ENCODE measurements at regions not wholly inside any gene's neighbourhood (a gene's known extent, or its start where the extent isn't known, plus 50 kb on each side); places are given as distances from the start of the nearest gene placed in this dataset.

DNA sequence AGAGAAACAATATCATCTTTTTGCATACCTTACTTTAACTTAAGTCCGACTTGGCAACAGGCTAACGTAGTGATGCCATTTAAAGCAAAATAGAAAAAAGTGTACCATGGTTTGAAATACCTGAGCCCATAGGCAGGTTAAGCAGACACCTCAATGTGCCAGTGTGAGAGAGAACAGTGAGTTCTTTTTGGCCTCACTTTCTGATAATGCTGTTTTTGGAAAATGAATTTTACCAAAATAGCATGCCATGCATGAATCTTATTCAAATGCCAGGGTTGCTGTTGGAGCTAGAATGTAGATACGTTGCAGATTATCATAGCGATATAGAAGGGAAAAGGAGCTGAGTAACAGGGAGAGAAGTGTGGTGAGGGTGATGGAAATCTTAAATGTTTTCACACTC is 170.2 kb downstream of the OTOR start:
- no peaks in the 10 kb centered on the region for H3K9me3 ChIP-seq (ENCODE audit: control insufficient read depth, insufficient read depth, low read depth, low read length)
- no peaks in the 10 kb centered on the region for H3K36me3 ChIP-seq (ENCODE audit: control insufficient read depth in 2 of 2, insufficient read depth in 1 of 2, low read length in 2 of 2)
- no peaks in the 10 kb centered on the region for H3K4me1 ChIP-seq (ENCODE audit: control insufficient read depth, insufficient read depth, low read length)
- ChIA-PET CTCF (no interaction called here), POLR2A (no interaction called here)
- no peak overlapping the region for H3K27ac ChIP-seq (ENCODE audit: extremely low read depth, low read depth, low read length)
- TF ChIP-seq, protein P1, sequence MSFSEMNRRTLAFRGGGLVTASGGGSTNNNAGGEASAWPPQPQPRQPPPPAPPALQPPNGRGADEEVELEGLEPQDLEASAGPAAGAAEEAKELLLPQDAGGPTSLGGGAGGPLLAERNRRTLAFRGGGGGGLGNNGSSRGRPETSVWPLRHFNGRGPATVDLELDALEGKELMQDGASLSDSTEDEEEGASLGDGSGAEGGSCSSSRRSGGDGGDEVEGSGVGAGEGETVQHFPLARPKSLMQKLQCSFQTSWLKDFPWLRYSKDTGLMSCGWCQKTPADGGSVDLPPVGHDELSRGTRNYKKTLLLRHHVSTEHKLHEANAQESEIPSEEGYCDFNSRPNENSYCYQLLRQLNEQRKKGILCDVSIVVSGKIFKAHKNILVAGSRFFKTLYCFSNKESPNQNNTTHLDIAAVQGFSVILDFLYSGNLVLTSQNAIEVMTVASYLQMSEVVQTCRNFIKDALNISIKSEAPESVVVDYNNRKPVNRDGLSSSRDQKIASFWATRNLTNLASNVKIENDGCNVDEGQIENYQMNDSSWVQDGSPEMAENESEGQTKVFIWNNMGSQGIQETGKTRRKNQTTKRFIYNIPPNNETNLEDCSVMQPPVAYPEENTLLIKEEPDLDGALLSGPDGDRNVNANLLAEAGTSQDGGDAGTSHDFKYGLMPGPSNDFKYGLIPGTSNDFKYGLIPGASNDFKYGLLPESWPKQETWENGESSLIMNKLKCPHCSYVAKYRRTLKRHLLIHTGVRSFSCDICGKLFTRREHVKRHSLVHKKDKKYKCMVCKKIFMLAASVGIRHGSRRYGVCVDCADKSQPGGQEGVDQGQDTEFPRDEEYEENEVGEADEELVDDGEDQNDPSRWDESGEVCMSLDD (tag by site-specific recombination; IDR thresholded peaks at IDR 0.05): no peak
- TF ChIP-seq, protein P2, sequence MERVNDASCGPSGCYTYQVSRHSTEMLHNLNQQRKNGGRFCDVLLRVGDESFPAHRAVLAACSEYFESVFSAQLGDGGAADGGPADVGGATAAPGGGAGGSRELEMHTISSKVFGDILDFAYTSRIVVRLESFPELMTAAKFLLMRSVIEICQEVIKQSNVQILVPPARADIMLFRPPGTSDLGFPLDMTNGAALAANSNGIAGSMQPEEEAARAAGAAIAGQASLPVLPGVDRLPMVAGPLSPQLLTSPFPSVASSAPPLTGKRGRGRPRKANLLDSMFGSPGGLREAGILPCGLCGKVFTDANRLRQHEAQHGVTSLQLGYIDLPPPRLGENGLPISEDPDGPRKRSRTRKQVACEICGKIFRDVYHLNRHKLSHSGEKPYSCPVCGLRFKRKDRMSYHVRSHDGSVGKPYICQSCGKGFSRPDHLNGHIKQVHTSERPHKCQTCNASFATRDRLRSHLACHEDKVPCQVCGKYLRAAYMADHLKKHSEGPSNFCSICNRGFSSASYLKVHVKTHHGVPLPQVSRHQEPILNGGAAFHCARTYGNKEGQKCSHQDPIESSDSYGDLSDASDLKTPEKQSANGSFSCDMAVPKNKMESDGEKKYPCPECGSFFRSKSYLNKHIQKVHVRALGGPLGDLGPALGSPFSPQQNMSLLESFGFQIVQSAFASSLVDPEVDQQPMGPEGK (tag by site-specific recombination; IDR thresholded peaks at IDR 0.05): no peak
- TF ChIP-seq PRDM1 (tag by site-specific recombination; IDR thresholded peaks at IDR 0.05): no peak
- TF ChIP-seq, protein P3, sequence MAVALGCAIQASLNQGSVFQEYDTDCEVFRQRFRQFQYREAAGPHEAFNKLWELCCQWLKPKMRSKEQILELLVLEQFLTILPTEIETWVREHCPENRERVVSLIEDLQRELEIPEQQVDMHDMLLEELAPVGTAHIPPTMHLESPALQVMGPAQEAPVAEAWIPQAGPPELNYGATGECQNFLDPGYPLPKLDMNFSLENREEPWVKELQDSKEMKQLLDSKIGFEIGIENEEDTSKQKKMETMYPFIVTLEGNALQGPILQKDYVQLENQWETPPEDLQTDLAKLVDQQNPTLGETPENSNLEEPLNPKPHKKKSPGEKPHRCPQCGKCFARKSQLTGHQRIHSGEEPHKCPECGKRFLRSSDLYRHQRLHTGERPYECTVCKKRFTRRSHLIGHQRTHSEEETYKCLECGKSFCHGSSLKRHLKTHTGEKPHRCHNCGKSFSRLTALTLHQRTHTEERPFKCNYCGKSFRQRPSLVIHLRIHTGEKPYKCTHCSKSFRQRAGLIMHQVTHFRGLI (tag by site-specific recombination; IDR thresholded peaks at IDR 0.05): no peak
- TF ChIP-seq SP3 (tag by site-specific recombination; IDR thresholded peaks at IDR 0.05): no peak
- no peak for TF ChIP-seq ZNF10 (tag by site-specific recombination; IDR thresholded peaks at IDR 0.05)
- TF ChIP-seq, protein P4, sequence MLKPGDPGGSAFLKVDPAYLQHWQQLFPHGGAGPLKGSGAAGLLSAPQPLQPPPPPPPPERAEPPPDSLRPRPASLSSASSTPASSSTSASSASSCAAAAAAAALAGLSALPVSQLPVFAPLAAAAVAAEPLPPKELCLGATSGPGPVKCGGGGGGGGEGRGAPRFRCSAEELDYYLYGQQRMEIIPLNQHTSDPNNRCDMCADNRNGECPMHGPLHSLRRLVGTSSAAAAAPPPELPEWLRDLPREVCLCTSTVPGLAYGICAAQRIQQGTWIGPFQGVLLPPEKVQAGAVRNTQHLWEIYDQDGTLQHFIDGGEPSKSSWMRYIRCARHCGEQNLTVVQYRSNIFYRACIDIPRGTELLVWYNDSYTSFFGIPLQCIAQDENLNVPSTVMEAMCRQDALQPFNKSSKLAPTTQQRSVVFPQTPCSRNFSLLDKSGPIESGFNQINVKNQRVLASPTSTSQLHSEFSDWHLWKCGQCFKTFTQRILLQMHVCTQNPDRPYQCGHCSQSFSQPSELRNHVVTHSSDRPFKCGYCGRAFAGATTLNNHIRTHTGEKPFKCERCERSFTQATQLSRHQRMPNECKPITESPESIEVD (tag by site-specific recombination; IDR thresholded peaks at IDR 0.05): no peak
- no peak for TF ChIP-seq SALL2 (tag by site-specific recombination; IDR thresholded peaks at IDR 0.05; ENCODE audit: borderline replicate concordance)
- no peak for TF ChIP-seq ZNF335 (tag by site-specific recombination; conservative IDR thresholded peaks at IDR 0.05)
- TF ChIP-seq, protein P5, sequence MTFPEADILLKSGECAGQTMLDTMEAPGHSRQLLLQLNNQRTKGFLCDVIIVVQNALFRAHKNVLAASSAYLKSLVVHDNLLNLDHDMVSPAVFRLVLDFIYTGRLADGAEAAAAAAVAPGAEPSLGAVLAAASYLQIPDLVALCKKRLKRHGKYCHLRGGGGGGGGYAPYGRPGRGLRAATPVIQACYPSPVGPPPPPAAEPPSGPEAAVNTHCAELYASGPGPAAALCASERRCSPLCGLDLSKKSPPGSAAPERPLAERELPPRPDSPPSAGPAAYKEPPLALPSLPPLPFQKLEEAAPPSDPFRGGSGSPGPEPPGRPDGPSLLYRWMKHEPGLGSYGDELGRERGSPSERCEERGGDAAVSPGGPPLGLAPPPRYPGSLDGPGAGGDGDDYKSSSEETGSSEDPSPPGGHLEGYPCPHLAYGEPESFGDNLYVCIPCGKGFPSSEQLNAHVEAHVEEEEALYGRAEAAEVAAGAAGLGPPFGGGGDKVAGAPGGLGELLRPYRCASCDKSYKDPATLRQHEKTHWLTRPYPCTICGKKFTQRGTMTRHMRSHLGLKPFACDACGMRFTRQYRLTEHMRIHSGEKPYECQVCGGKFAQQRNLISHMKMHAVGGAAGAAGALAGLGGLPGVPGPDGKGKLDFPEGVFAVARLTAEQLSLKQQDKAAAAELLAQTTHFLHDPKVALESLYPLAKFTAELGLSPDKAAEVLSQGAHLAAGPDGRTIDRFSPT (tag by site-specific recombination; IDR thresholded peaks at IDR 0.05): no peak
- no peak overlapping the region for H3K4me3 ChIP-seq (ENCODE audit: low read depth, low read length)

DNA sequence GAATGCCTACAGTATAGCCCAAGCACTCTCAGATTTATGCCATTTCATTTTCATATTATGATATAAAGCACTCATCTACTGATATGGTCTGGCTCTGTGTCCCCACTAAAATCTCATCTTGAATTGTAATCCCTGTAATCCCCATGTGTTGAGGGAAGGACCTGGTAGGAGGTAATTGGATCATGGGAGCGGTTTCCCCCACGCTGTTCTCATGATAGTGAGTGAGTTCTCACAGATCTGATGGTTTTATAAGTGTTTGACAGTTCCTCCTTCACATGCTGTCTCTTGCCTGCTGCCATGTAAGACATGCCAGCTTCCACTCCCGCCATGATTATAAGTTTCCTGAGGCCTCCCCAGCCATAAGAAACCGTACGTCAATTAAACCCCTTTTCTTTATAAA is 171.7 kb downstream of the OTOR start:
- no peaks in the 10 kb centered on the region for H3K4me1 ChIP-seq (ENCODE audit: control insufficient read depth, insufficient read depth, low read length)
- CTCF ChIA-PET: no interaction called here
- POLR2A ChIA-PET: no interaction called here
- TF ChIP-seq ZNF514 (tag by site-specific recombination; IDR thresholded peaks at IDR 0.05) (no peak), ZNF112 (tag by site-specific recombination; IDR thresholded peaks at IDR 0.05) (no peak), ZNF48 (tag by site-specific recombination; IDR thresholded peaks at IDR 0.05) (no peak), EGR2 (tag by site-specific recombination; IDR thresholded peaks at IDR 0.05; ENCODE audit: low read depth) (no peak), ZNF624 (tag by site-specific recombination; IDR thresholded peaks at IDR 0.05) (no peak), ZNF701 (tag by site-specific recombination; IDR thresholded peaks at IDR 0.05) (no peak)
- TF ChIP-seq, protein P6, sequence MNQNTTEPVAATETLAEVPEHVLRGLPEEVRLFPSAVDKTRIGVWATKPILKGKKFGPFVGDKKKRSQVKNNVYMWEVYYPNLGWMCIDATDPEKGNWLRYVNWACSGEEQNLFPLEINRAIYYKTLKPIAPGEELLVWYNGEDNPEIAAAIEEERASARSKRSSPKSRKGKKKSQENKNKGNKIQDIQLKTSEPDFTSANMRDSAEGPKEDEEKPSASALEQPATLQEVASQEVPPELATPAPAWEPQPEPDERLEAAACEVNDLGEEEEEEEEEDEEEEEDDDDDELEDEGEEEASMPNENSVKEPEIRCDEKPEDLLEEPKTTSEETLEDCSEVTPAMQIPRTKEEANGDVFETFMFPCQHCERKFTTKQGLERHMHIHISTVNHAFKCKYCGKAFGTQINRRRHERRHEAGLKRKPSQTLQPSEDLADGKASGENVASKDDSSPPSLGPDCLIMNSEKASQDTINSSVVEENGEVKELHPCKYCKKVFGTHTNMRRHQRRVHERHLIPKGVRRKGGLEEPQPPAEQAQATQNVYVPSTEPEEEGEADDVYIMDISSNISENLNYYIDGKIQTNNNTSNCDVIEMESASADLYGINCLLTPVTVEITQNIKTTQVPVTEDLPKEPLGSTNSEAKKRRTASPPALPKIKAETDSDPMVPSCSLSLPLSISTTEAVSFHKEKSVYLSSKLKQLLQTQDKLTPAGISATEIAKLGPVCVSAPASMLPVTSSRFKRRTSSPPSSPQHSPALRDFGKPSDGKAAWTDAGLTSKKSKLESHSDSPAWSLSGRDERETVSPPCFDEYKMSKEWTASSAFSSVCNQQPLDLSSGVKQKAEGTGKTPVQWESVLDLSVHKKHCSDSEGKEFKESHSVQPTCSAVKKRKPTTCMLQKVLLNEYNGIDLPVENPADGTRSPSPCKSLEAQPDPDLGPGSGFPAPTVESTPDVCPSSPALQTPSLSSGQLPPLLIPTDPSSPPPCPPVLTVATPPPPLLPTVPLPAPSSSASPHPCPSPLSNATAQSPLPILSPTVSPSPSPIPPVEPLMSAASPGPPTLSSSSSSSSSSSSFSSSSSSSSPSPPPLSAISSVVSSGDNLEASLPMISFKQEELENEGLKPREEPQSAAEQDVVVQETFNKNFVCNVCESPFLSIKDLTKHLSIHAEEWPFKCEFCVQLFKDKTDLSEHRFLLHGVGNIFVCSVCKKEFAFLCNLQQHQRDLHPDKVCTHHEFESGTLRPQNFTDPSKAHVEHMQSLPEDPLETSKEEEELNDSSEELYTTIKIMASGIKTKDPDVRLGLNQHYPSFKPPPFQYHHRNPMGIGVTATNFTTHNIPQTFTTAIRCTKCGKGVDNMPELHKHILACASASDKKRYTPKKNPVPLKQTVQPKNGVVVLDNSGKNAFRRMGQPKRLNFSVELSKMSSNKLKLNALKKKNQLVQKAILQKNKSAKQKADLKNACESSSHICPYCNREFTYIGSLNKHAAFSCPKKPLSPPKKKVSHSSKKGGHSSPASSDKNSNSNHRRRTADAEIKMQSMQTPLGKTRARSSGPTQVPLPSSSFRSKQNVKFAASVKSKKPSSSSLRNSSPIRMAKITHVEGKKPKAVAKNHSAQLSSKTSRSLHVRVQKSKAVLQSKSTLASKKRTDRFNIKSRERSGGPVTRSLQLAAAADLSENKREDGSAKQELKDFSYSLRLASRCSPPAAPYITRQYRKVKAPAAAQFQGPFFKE (tag by site-specific recombination; IDR thresholded peaks at IDR 0.05; ENCODE audit: borderline replicate concordance): no peak

More for the DNA sequence above, 171.7 kb downstream of the OTOR start:
- Histone ChIP-seq H3K9me3 (ENCODE audit: control insufficient read depth, insufficient read depth, low read depth, low read length) (no peaks in the 10 kb centered on the region), H3K4me3 (ENCODE audit: low read depth, low read length) (no peak overlapping the region), H3K36me3 (ENCODE audit: control insufficient read depth in 2 of 2, insufficient read depth in 1 of 2, low read length in 2 of 2) (no peaks in the 10 kb centered on the region), H3K27ac (ENCODE audit: extremely low read depth, low read depth, low read length) (no peak overlapping the region)

Measured in HEK293 (cell line).